Liver (tissue), 3 donors: ENCODE measurements at regions not wholly inside any gene's neighbourhood (a gene's known extent, or its start where the extent isn't known, plus 50 kb on each side); places are given as distances from the start of the nearest gene placed in this dataset.
"Not testable (repeated sequence)": the region's sequence is repeated elsewhere in the genome, so short reads cannot be mapped to it uniquely, and the experiment has no call there.

Experiments used
- CTCF ChIP-seq: fragments of 150-350 bp; IDR thresholded peaks from 2 replicates; pipeline ENCODE4 v1.5.1; 2017; ENCODE audit warnings: improper control_type of control experiment, low read depth, low read length; ENCODE audit not compliant: missing input control
- GABPA ChIP-seq, 2 donors: IDR thresholded peaks in 1 of 2; conservative IDR thresholded peaks in 1 of 2; 2 replicates each; pipeline ENCODE4 v1.6.1; 2016; ENCODE audit warnings: antibody characterized with exemption in 2 of 2, mild to moderate bottlenecking in 1 of 2, moderate library complexity in 1 of 2
- SP1 ChIP-seq: IDR thresholded peaks from 2 replicates; pipeline ENCODE4 v1.6.1; 2018; ENCODE audit warnings: antibody characterized with exemption, mild to moderate bottlenecking
- donor health status: healthy.
- donor health status: healthy.

DNA sequence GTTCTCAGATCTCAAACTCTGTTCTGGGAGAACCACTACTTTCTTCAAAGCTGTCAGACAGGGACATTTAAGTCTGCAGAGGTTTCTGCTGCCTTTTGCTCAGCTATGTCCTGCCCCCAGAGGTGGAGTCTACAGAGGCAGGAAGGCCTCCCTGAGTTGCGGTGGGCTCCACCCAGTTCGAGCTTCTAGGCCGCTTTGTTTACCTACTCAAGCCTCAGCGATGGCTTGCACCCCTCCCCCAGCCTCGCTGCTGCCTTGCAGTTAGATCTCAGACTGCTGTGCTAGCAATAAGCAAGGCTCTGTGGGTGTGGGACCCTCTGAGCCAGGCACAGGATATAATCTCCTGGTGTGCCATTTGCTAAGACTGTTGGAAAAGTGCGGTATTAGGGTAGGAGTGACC is 115.1 kb downstream of the YIPF5 start:
- not testable (repeated sequence) for TF ChIP-seq CTCF; SP1; GABPA (IDR thresholded peaks at IDR 0.05 in 1 of 2, conservative IDR thresholded peaks at IDR 0.05 in 1 of 2)
